Mesenchymal stem cell (in vitro differentiated cells and primary cell): ENCODE measurements at regions not wholly inside any gene's neighbourhood (a gene's known extent, or its start where the extent isn't known, plus 50 kb on each side); places are given as distances from the start of the nearest gene placed in this dataset.

ENCODE experiments used
- DNase-seq: peaks from one replicate; pipeline ENCODE4 v3.0.0-alpha.2; 2013
- H2AFZ ChIP-seq: one replicate; pipeline ENCODE4 v1.6.1; 2013; ENCODE audit warnings: low read depth, mild to moderate bottlenecking, control low read depth, inconsistent platforms, low read length, moderate library complexity
- H2AK5ac ChIP-seq: 2 replicates; pipeline ENCODE4 v1.6.1; 2013; ENCODE audit warnings: low read length, moderate library complexity, mild to moderate bottlenecking, inconsistent platforms; ENCODE audit not compliant: severe bottlenecking
- H2BK120ac ChIP-seq: one replicate; pipeline ENCODE4 v1.6.1; 2013; ENCODE audit warnings: low read depth, mild to moderate bottlenecking, inconsistent platforms, low read length, moderate library complexity
- H2BK12ac ChIP-seq, 2 experiments: one replicate each; pipeline ENCODE4 v1.6.1; 2013; ENCODE audit warnings: inconsistent platforms in 2 of 2, low read length in 2 of 2, mild to moderate bottlenecking in 2 of 2, moderate library complexity in 2 of 2, control low read depth in 1 of 2
- H2BK15ac ChIP-seq: one replicate; pipeline ENCODE4 v1.6.1; 2013; ENCODE audit warnings: mild to moderate bottlenecking, low read depth, inconsistent platforms; ENCODE audit not compliant: poor library complexity, severe bottlenecking
- H2BK5ac ChIP-seq: 2 replicates; pipeline ENCODE4 v1.6.1; 2013; ENCODE audit warnings: low read depth, mild to moderate bottlenecking, low read length, control low read depth, inconsistent platforms; ENCODE audit not compliant: poor library complexity, severe bottlenecking
- H3K14ac ChIP-seq, 2 experiments: one replicate each; pipeline ENCODE4 v1.6.1; 2013; ENCODE audit warnings: inconsistent platforms in 2 of 2, low read length in 2 of 2, control low read depth in 1 of 2, mild to moderate bottlenecking in 1 of 2, moderate library complexity in 1 of 2
- H3K18ac ChIP-seq, 2 experiments: one replicate each; pipeline ENCODE4 v1.6.1; 2013; ENCODE audit warnings: inconsistent platforms in 2 of 2, low read length in 2 of 2, control low read depth in 1 of 2, low read depth in 1 of 2, mild to moderate bottlenecking in 1 of 2
- H3K23ac ChIP-seq, 2 experiments: one replicate each; pipeline ENCODE4 v1.6.1; 2013; ENCODE audit warnings: inconsistent platforms in 2 of 2, low read length in 2 of 2, mild to moderate bottlenecking in 2 of 2, moderate library complexity in 2 of 2, control low read depth in 1 of 2
- H3K27ac ChIP-seq: 2 replicates; pipeline ENCODE4 v1.5.1; 2013; ENCODE audit warnings: mild to moderate bottlenecking, moderate library complexity, low read length, control low read depth, inconsistent platforms; ENCODE audit not compliant: poor library complexity, severe bottlenecking
- H3K27me3 ChIP-seq, 2 experiments: 2 replicates each; pipeline versions ENCODE4 v1.6.1 to v1.7.0; 2013; ENCODE audit warnings: low read length in 2 of 2, mild to moderate bottlenecking in 2 of 2, moderate library complexity in 2 of 2, control low read depth in 1 of 2, inconsistent platforms in 1 of 2; ENCODE audit not compliant: control insufficient read depth in 1 of 2, insufficient read depth in 1 of 2
- H3K36me3 ChIP-seq, 2 experiments: 2 replicates each; pipeline versions ENCODE4 v1.6.1 to v1.7.0; 2013; ENCODE audit warnings: low read length in 2 of 2, control low read depth in 1 of 2, inconsistent platforms in 1 of 2, low read depth in 1 of 2, mild to moderate bottlenecking in 1 of 2; ENCODE audit not compliant: insufficient read depth in 2 of 2, control insufficient read depth in 1 of 2
- H3K4ac ChIP-seq, 2 experiments: one replicate each; pipeline ENCODE4 v1.6.1; 2013; ENCODE audit warnings: inconsistent platforms in 2 of 2, low read length in 2 of 2, mild to moderate bottlenecking in 2 of 2, moderate library complexity in 2 of 2, control low read depth in 1 of 2, low read depth in 1 of 2
- H3K4me1 ChIP-seq: 2 replicates; pipeline ENCODE4 v1.6.1; 2013; ENCODE audit warnings: low read depth, low read length, control low read depth; ENCODE audit not compliant: control insufficient read depth, insufficient read depth
- H3K4me2 ChIP-seq: 2 replicates; pipeline ENCODE4 v1.6.1; 2013; ENCODE audit warnings: low read length, mild to moderate bottlenecking, inconsistent platforms; ENCODE audit not compliant: poor library complexity, severe bottlenecking
- H3K4me3 ChIP-seq, 2 experiments: 2 replicates each; pipeline versions ENCODE4 v1.5.1 to v1.7.0; 2013; ENCODE audit warnings: low read length in 2 of 2, mild to moderate bottlenecking in 2 of 2, control low read depth in 1 of 2, low read depth in 1 of 2; ENCODE audit not compliant: insufficient read depth in 1 of 2
- H3K79me1 ChIP-seq: replicated peaks from 2 replicates; pipeline ENCODE4 v1.6.1; 2013; ENCODE audit warnings: mild to moderate bottlenecking, control low read depth, low read length, inconsistent platforms; ENCODE audit not compliant: poor library complexity, severe bottlenecking
- H3K9ac ChIP-seq: 2 replicates; pipeline ENCODE4 v1.7.0; 2013; ENCODE audit warnings: mild to moderate bottlenecking, low read length, moderate library complexity
- H3K9me3 ChIP-seq: 2 replicates; pipeline ENCODE4 v1.7.0; 2013; ENCODE audit warnings: mild to moderate bottlenecking, low read length; ENCODE audit not compliant: control insufficient read depth
- H4K8ac ChIP-seq: one replicate; pipeline ENCODE4 v1.6.1; 2013; ENCODE audit warnings: inconsistent platforms, mild to moderate bottlenecking, low read length, moderate library complexity
- H4K91ac ChIP-seq: one replicate; pipeline ENCODE4 v1.6.1; 2013; ENCODE audit warnings: mild to moderate bottlenecking, low read length, inconsistent platforms
- WGBS: methylation state at CpG from one replicate; pipeline ENCODE4 v1.1.7; 2013; ENCODE audit warnings: mixed read lengths; 5-methylcytosine and 5-hydroxymethylcytosine counted together

DNA sequence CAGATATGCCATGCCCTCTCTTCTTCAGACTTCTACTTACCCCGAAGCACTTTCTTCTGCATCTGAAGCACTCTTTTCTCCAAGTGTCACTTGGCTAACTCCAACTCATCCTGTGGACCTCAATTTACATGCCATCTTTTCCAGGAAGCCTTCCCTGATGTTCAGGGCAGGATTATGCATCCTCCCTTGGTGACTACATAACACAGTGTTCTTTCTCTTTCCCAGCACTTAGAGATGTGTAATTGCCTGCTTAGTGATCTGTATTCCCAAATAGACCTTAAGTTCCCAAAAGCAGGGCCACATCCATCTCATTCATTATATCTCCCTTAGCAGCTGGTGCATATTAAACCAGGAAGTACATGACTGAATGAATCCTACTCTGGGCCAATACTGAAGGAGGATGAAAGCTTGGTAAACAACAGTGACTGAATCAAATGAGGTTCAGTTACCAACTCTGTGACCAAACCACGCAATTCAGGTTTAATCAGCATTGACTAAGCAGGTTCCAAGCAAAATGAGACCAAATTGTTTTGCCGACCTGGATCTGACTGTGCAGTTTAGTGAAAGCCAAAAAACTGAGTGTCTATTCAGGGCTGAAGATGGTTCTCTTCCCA is 121.4 kb upstream of the TCF21 start:
- 95% methylated on average over 3 of the region's 3 CpGs for WGBS
- Histone ChIP-seq H2AK5ac (no peak overlapping the region), H3K27ac (no peak overlapping the region), H4K91ac (no peak overlapping the region), H3K4me3 (no peak overlapping the region), H3K27me3 (no peaks in the 10 kb centered on the region), H2BK120ac (no peak overlapping the region), H3K9me3 (no peaks in the 10 kb centered on the region), H2BK12ac (peak overlapping the region; percentile 43 to 82), H3K4me1 (no peaks in the 10 kb centered on the region), H3K4ac (peak overlapping the region in 1 of 2 experiments; percentile 11), H3K18ac (peak overlapping the region in 1 of 2 experiments; percentile 48), H2BK15ac (no peak overlapping the region), H3K14ac (no peak overlapping the region), H2AFZ (no peak overlapping the region), H4K8ac (peak overlapping the region; percentile 50), H3K36me3 (no peaks in the 10 kb centered on the region), H3K9ac (peak overlapping the region; percentile 39), H3K4me2 (no peak overlapping the region), H3K23ac (no peak overlapping the region), H3K79me1 (no peaks in the 10 kb centered on the region), H2BK5ac (no peak overlapping the region)
- no peak for DNase-seq

- no peaks in the 10 kb centered on the region for H3K27me3 ChIP-seq
- H3K4me1 ChIP-seq, result no peaks in the 10 kb centered on the region
- H3K36me3 ChIP-seq, result no peaks in the 10 kb centered on the region
- no peak overlapping the region for H3K9ac ChIP-seq
- no peak overlapping the region for H4K91ac ChIP-seq
- no peak overlapping the region for H3K27ac ChIP-seq
- WGBS, result 23% methylated on average over 5 of the region's 5 CpGs
- no peak overlapping the region for H3K23ac ChIP-seq
- H2BK12ac ChIP-seq, result no peak overlapping the region
- H2BK15ac ChIP-seq, result no peak overlapping the region
- peaks cover 3% of the 10 kb centered on the region for H3K9me3 ChIP-seq
- H2BK5ac ChIP-seq, result no peak overlapping the region
- H3K4me3 ChIP-seq, result no peak overlapping the region
- H3K4ac ChIP-seq, result no peak overlapping the region
- no peak overlapping the region for H2BK120ac ChIP-seq
- peak overlapping the region; percentile 35 for H2AK5ac ChIP-seq
- no peak overlapping the region for H3K14ac ChIP-seq
- no peak overlapping the region for H3K4me2 ChIP-seq
- no peaks in the 10 kb centered on the region for H3K79me1 ChIP-seq
- no peak overlapping the region for H2AFZ ChIP-seq
- H3K18ac ChIP-seq, result no peak overlapping the region
- no peak overlapping the region for H4K8ac ChIP-seq
- peak; percentile 63 for DNase-seq
Measured at GRCh38 chr6:133768656-133769295, 120.1 kb upstream of the TCF21 start.

DNA sequence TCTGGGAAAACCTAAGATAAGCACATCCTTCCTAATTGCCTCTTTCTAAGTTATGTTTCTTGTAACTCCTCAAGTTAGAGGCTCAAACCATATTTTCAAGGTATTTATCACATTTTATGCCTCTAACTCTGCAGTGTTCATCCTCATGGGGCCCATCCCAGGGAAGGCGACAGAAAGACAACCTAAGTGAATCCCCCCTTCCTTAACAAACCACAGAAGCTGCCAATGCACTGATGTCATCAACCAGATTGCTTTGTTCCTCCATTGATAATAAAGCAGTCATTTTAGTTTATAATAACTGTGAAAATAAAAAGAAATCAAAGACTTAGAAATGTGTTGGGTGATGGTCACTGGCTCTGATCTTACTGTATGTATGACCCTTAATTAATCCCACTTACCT is 119.5 kb upstream of the TCF21 start:
- H3K14ac ChIP-seq, result no peak overlapping the region
- no peak overlapping the region for H2BK120ac ChIP-seq
- H2BK12ac ChIP-seq, result no peak overlapping the region
- peak; percentile 58 for DNase-seq
- H3K4me3 ChIP-seq, result no peak overlapping the region
- H2AK5ac ChIP-seq, result no peak overlapping the region
- H3K18ac ChIP-seq, result no peak overlapping the region
- no peak overlapping the region for H3K4me2 ChIP-seq
- WGBS, result 7% methylated on average over 1 of the region's 1 CpG
- no peak overlapping the region for H4K91ac ChIP-seq
- H3K4me1 ChIP-seq, result no peaks in the 10 kb centered on the region
- H3K79me1 ChIP-seq, result no peaks in the 10 kb centered on the region
- H3K9me3 ChIP-seq, result peaks cover 9% of the 10 kb centered on the region
- H2AFZ ChIP-seq, result no peak overlapping the region
- no peak overlapping the region for H4K8ac ChIP-seq
- no peak overlapping the region for H2BK5ac ChIP-seq
- no peak overlapping the region for H3K23ac ChIP-seq
- H2BK15ac ChIP-seq, result no peak overlapping the region
- no peaks in the 10 kb centered on the region for H3K36me3 ChIP-seq
- no peak overlapping the region for H3K27ac ChIP-seq
- no peaks in the 10 kb centered on the region for H3K27me3 ChIP-seq
- no peak overlapping the region for H3K4ac ChIP-seq
- no peak overlapping the region for H3K9ac ChIP-seq

DNA sequence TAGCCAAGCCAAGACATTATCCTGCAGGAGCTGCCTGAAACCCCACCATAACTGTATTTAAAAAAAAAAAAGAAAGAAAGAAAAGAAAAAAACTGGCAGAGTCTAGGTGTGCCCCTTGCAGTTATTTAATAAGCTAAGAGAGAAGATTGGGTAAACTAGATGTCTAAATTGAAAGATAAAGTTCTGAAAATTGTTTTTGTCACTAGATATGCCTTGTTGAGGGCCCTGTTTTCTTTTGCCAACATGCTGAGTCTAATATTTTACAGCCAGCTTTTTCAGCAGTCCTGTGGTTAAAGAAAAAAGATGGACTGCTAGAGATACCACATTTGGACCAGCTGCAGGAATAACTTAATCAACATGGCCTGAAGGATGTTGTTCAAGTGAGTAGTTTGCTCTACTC is 116.3 kb upstream of the TCF21 start:
- Histone ChIP-seq H3K4me2 (no peak overlapping the region), H3K18ac (no peak overlapping the region), H3K36me3 (no peaks in the 10 kb centered on the region), H2BK5ac (no peak overlapping the region), H3K4me3 (no peak overlapping the region), H3K27ac (no peak overlapping the region), H3K27me3 (no peaks in the 10 kb centered on the region), H4K8ac (no peak overlapping the region), H3K9ac (no peak overlapping the region), H3K79me1 (no peaks in the 10 kb centered on the region), H3K4me1 (no peaks in the 10 kb centered on the region), H2AK5ac (no peak overlapping the region), H3K9me3 (peaks cover 9% of the 10 kb centered on the region), H2BK120ac (no peak overlapping the region), H2BK15ac (no peak overlapping the region), H4K91ac (no peak overlapping the region), H2BK12ac (no peak overlapping the region), H3K4ac (no peak overlapping the region), H3K14ac (no peak overlapping the region), H2AFZ (no peak overlapping the region), H3K23ac (no peak overlapping the region)
- DNase-seq, result no peak
